NCI-H2227 (cell line): ENCODE measurements at regions not wholly inside any gene's neighbourhood (a gene's known extent, or its start where the extent isn't known, plus 50 kb on each side); places are given as distances from the start of the nearest gene placed in this dataset.
"Not testable (repeated sequence)": the region's sequence is repeated elsewhere in the genome, so short reads cannot be mapped to it uniquely, and the experiment has no call there.

Experiments
- DNase-seq: peaks from one replicate; lab custom pipeline; 2025; ENCODE audit not compliant: unreplicated experiment; lab: John Stamatoyannopoulos, UW

DNA sequence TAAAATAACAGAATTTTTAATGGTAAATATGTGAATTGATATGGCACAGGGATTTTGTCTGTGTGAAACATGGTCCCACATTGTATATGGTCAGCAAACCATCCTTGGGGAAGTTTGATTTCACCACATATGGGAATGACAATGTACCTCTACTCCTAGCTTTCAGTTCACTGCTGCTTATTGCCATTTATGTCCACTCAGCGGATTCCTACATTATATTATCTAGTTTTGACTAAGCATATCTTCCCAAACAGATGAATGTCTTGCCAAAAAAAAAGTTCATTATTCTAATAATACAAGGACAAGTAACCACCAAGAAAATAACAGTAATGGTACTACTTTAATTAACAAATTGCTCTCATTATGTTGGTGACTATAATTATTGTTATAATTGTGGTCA, 1521.6 kb downstream of the MAT2B start:
- no peak for DNase-seq

- DNase-seq: no peak
These were observed 1522.9 kb downstream of the MAT2B start for GRCh38 chr5:165028356-165028755.

DNA sequence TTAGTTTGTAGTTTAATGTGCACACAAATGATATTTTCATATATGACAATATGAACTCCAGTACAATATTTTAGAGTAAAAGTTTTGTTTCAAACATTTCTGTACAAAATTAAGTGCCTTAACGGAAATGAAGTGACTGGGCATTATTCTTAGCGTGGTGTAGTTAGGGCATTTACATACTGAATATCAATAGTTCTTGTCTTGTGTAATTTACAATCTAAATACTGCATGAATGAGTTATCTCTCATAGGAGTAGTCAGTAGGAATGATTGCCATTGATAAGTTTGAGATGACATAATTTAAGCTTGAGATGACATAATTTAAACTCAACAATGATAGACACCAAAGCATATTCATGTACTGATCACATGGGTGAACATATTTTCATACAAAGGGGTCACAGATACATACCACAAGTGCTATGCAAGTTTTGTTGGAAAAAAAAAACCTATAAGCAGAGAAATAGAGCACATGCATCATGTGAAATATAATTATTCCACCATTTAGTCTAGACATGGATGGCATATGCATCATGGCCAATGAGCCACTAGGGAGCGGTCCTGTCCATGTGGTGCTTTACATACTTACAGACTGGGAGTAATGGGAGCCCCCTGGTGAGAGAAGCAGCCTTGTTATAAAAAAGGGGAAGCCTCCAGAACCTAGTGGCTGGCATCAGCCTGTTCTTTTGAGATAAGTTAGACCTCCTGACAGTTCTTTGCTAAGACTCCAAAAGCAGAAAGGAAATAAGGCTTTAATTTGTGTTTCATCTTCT, 1523.9 kb downstream of the MAT2B start:
- no peak for DNase-seq

DNA sequence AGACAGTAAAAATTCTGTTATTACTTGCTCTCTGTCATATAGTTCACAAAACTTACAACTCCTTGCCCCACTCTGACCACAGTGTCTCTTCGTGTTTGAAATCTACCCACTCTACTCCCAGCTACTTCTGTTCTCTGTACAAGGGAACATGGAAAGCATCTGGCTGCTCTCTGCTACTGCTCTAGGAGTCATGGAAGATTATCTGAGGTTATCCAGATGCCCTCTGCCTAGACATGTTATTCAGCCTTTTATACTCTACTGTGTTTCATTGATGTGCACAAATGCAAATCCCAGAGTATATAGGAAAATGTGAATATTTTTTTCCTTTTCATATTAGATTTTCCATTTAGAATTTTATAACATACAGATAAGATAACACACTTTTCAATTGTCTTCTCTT, 1525.6 kb downstream of the MAT2B start:
- no peak for DNase-seq

GRCh38 chr5:165031371-165031770, 1526.0 kb downstream of the MAT2B start:
- DNase-seq: no peak

DNA sequence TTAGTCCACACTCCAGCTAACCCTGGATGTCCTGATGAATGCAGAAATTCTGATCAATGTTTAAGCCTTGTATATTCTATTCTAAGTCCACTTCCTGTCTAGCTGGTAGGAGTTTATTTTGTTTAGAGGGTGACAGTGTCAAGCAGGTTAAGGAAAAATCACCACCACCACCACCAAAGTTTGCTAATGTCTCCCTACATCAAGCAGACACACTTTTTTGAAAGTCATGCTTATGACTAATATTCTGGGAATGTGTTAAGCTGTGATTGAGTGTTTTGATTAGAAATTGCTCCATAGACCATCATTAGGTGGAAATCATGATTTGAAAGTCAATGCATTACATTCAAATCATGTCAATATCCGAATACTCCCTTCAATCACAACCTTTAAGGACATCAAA, 1530.1 kb downstream of the MAT2B start:
- DNase-seq: no peak

DNA sequence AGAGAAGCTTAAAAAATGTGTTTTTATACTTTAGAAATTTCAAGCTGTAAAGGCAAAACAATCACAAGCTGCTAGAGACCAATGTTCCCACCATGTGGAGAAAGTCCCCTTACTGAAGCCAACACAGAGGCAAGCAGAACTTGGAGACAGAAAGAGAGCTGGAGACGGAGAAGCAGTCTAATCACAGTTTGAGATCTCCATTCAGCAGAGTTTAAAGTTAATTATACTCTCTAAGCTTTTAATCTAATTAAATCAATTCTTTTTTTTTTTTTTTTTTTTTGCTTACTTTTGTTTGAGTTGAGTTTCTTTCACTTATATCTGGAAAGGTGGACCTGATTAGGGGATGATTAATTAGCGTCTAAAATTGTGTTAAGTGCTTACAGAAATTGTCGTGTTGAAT, 1534.3 kb downstream of the MAT2B start:
- no peak for DNase-seq

- DNase-seq: not testable (repeated sequence)
These were observed 1540.5 kb downstream of the MAT2B start for GRCh38 chr5:165045941-165046340.

DNA sequence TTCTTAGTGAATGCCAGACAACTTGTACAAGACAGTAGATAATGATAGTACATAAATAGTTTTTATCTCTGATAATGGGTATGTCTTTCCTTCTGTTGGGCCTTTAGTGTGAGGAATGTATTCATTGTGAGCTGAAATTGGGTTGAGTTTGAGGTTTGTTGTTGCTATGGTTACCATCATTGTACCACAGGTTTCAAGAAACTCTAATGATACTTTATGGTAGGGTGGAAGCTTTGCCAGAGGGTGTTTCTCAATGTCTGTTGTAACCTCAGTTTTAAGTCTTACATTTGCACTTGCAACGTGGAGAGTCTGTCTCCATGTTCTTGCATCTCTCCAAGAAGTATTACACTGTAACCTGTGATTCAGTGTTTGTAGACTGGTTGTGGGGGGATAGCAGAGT, 1550.1 kb downstream of the MAT2B start:
- no peak for DNase-seq

- DNase-seq: no peak
These were observed 1551.7 kb downstream of the MAT2B start for GRCh38 chr5:165057145-165057544.

GRCh38 chr5:165066751-165067385, 1561.4 kb downstream of the MAT2B start:
- no peak for DNase-seq

DNA sequence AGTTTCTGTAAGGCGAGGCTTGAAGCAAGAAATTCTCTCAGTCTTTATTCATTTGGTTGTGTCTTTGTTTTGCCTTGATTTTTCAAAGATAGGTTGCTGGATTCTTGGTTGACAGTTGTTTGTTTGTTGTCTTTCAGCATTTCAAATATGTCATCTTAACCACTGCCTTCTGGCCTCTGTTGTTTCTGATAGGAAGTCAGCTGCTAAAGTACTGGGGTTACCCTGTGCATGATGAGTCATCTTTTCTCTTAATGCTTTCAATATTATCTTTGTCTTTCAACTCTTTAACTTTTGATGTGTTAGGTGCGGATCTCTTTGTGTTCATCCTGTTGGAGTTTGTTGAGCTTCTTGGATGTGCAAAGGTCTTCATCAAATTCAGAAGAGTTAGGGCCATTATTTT, 1571.3 kb downstream of the MAT2B start:
- DNase-seq: no peak

- no peak for DNase-seq
These were observed 1574.0 kb downstream of the MAT2B start for GRCh38 chr5:165079389-165079788.

GRCh38 chr5:165083394-165083793, 1578.0 kb downstream of the MAT2B start:
- no peak for DNase-seq

- DNase-seq: no peak
These were observed 1581.0 kb downstream of the MAT2B start for GRCh38 chr5:165086465-165086864.

GRCh38 chr5:165094782-165095181, 1589.4 kb downstream of the MAT2B start:
- DNase-seq: no peak

DNA sequence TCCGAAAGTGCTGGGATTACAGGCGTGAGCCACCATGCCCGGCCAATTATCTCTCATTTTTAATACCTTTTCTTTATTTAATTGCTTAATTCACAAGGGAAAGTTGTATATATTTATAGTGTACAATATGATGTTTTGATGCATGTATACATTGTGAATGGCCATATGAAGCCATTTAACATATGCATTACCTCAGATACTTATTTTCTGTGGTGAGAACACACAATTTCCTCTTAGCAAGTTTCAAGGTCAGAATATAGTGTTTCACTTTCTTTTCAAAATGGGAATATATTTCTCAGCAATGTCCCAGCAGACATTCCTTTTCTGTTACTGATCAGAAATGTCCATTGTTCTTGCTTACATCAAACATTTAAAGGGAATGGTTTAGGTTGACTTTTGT, 1596.3 kb downstream of the MAT2B start:
- DNase-seq: no peak

DNA sequence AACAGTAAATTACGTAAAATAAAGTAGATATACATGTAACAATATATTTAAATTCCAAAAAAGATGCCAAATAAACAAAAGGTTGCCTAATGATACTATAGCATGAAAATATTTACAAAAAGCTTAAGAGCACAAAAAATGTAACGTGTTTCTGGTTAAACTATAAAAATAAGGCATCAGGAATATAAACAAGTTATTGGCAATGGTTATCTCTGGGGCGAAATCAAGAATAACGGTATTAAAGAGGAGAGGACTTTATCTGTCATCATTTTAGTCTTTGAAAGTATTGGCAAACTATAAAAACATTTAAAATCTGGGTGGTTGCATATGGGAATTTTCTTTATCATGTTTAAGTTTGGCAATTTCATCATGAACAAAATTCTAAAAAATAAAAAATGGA, 1599.2 kb downstream of the MAT2B start:
- DNase-seq: no peak

DNA sequence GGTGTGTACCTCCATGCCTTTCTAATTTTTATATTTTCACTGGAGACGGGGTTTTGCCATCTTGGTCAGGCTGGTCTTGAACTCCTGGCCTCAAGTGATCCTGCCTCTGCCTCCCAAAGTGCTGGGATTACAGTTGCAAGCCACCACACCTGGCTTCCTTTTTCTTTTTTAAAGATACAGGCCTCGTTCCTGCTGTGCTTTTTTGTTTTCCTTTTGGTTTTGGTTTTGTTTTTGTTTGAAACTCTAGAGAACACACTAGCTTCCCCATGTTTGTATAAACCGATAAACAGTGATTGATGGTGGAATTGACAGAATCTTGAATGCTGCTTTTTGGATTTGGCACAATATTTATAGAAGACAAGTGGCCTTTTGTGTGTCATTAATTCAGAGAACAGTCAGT, 1603.4 kb downstream of the MAT2B start:
- no peak for DNase-seq

DNA sequence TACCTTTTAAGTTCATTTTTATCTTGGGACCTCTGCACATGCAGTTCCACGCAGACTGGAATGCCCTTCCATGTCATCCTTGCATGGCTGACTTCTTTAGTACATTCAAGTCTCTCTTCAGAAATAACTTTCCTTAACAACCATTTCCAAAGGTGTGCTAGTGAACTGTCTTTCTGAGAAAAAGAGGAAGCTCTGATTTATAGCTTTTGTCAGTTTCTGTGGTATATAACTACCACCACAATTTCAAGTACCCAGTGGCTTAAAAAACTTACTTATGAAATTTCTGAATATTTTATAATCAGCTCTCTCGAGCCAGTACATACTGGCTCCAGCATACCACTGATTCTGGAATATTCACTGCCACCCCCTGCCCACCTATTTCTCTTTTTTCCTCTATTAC, 1613.8 kb downstream of the MAT2B start:
- no peak for DNase-seq

DNA sequence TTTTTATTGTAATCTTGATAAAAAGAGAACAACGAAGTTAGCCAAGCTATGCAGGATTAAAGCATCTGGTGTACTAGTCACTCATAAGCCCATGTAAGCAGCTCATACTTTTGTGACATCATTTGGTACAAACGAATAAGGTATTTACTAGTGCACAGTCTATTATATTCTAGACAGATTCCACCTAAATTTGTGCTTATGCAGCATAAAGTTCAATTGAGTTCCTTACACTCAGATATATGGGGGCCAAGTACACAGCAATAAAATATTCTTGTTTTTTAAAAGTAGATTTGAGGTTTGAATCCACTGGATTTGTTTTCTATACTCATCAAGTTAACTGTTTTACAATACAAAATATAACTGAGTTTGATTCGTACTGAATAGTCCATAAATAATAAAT, 1621.2 kb downstream of the MAT2B start:
- DNase-seq: no peak

DNA sequence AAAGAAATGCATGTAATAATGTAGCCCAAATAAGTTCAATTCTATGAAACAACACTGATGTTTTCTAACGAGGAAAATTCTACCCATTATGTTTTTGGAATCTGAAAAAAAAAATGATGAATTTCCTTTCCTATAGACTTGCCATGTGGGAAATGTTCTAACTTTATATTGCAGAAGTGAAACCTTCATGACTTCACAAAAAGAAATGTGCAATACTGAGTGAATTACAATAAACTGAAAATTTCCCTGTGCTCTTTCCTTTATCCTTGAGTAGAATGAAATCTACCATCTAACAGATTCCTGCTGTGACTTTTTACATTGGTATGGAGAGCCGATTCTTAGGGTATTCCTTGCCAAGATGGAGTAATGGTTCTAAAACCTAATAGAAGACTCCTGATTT, 1622.5 kb downstream of the MAT2B start:
- DNase-seq: no peak

DNA sequence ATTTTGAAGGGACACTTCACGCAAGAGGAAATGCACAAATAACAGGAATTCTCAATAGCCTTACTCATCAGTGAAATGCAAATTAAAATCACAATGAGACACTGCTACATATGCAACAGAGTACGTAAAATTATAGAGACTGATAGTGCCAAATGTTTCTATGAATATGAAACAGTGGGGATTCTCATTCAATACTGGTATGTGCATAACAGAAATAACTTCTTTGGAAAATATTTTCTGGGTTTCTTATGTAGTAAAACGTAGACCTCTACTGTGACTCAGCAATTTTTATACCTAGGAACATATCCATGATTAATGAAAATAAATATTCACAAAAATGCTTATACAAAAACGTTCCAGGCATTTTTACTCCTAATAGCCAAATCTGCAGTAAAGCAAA, 1625.2 kb downstream of the MAT2B start:
- DNase-seq: no peak
